GM12873 (cell line): ENCODE measurements at regions not wholly inside any gene's neighbourhood (a gene's known extent, or its start where the extent isn't known, plus 50 kb on each side); places are given as distances from the start of the nearest gene placed in this dataset.

ENCODE experiments used
- CTCF ChIP-seq: IDR thresholded peaks from 2 replicates; pipeline ENCODE4 v1.5.1; 2012; ENCODE audit warnings: low read depth, mild to moderate bottlenecking, moderate library complexity, low read length, control low read depth; ENCODE audit not compliant: insufficient read depth; ENCODE audit errors: missing control alignments

DNA sequence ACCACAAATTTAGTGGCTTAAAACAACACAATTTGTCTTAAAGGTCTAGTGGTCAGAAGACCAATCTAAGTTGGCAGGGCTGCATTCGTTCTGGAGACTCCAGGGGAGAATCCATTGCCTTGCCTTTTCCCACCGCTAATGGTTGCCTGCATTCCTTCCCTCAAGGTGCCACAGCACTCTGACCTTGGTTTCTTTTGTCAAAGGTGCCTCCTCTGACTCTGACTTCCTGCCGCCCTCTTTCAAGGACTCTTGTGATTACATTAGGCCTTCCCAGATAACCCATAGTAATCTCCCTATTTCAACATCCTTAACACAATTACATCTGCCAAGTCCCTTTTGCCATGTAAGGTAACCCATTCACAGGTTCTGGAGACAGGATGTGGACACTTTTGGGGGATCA, 145.3 kb downstream of the S1PR1 start:
- no peak for TF ChIP-seq CTCF

DNA sequence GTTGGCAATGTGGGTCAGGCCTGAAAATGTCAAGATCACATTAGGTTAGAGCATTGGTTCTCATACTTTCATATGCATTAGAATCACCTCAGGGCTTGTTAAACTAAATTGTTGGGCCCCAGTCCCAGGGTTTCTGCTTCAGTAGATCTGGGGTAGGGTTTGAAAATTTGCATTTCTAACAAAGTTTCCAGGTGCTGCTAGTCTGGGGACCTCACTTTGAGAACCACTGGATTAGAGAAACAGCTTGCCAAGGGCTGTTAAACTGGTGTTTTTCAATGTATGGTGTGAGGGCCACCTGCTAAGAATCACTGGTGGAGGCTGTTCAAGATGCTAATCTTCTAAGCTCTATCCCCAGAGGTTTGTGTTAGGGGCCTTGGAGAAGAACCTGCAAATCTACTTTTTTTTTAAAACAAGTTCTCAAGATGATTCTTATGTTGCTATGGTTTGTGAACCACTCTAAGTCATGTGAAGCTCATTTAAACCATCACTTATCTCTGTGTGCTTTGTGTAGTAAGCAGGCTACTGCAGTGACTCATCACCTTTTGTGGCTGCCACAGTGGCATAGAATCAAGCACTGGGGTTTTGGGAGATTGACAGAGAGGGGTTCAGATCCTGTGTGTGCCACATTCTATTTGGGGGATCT, 152.2 kb downstream of the S1PR1 start:
- no peak for TF ChIP-seq CTCF

- no peak for TF ChIP-seq CTCF
These were observed 152.7 kb downstream of the S1PR1 start for GRCh38 chr1:101389547-101389929.

DNA sequence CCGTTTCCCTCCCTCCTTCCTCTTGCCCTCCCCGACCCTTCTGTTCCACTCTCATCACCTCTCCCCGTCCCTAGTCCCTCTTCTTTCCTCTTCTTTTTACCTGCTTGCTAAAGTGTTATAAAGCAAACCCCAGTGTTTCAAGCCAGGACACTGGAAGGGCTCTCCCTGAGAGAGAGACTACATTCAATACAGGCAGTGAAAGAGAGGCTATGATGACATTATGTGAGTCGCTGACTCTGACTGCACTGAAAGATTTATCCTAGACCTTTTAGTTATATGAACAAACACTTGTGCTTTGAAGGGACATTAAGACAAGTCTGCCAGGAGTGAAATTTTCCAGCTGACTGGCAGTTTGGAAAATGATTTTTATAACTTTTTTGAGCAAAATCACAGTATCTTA, 155.7 kb downstream of the S1PR1 start:
- TF ChIP-seq CTCF: no peak

DNA sequence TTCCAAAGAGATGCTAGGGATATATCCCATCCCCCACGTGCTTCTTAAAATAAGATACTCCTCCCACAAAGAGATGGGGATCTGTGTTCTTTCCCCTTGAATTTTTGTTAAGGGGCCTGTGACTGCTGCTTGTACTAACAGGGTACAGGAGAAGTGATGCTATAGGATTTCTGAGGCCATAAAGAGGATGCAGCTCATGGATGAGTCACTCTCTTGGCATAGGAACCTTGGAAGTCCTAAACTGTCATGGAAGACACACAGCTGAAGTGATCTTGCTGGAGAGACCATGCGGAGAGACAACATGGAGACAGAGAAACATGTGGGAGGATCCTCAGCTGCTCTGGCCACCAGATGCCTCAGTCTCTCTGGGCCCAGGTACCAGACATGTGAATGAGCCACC, 157.2 kb downstream of the S1PR1 start:
- TF ChIP-seq CTCF: no peak

- TF ChIP-seq CTCF: no peak
These were observed 162.4 kb downstream of the S1PR1 start for GRCh38 chr1:101399222-101399621.

DNA sequence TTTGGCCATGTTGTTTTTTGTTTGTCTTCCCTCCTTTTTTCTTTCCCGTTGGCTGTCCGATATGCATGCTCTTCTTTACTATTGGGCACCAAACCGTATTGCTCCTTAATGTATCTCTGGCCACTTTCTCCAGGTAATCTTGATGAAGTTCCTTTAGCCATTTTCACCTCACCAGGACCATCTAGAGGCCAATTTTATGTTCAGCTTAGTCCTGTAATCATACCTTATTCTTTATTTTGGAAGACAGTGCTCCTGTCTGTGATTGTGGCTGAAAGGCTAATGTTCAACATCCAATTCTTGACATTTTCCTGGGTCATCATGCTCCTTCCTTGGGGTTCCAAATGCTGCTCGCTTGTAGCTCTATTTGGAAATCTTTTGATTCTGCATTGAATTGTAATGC, 169.5 kb downstream of the S1PR1 start:
- TF ChIP-seq CTCF: no peak

DNA sequence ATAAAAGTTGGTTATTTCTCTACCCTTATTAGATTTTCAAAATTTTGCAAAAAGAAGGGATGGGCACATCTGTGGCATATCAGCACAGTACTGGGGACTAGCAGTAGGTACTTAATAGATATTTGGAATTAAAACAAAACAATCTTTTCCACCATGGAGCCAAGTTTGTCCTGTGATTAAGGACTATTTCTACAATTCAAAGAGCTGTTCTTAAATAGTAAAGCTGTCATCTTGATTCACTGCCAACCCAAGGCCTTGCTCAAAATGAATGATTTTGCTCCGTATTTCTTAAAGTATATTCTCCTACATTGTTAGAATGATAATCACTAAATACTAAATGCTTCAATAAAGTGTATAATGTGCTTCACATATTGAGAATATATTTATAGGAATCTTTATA, 169.9 kb downstream of the S1PR1 start:
- TF ChIP-seq CTCF: no peak
